Coronary artery (tissue), 2 donors: ENCODE measurements at regions not wholly inside any gene's neighbourhood (a gene's known extent, or its start where the extent isn't known, plus 50 kb on each side); places are given as distances from the start of the nearest gene placed in this dataset.

Experiments
- DNase-seq: peaks from one replicate; pipeline ENCODE4 v3.0.0-alpha.2; 2017; ENCODE audit warnings: low spot score
- H3K27ac ChIP-seq, 2 donors: fragments of 200-600 bp; sonication (generic); one replicate each; pipeline ENCODE4 v1.5.1; 2016 to 2019
- H3K4me3 ChIP-seq: fragments of 200-600 bp; sonication (generic); 2 replicates; pipeline ENCODE4 v1.5.1; 2016; ENCODE audit warnings: mild to moderate bottlenecking, moderate library complexity
- CTCF ChIP-seq: fragments of 200-600 bp; sonication (generic); IDR thresholded peaks from one replicate; pipeline ENCODE4 v1.5.1; 2019; ENCODE audit warnings: antibody characterized with exemption

- H3K27ac ChIP-seq = no peak overlapping the region
- no peak for DNase-seq
- H3K4me3 ChIP-seq = no peak overlapping the region
- TF ChIP-seq CTCF = no peak
Measured at GRCh38 chr2:152870239-152870638, 151.8 kb downstream of the ARL6IP6 start.

- Histone ChIP-seq H3K27ac (no peak overlapping the region), H3K4me3 (no peak overlapping the region)
- TF ChIP-seq CTCF = no peak
- DNase-seq = no peak
Measured at GRCh38 chr2:152867397-152867796, 149.0 kb downstream of the ARL6IP6 start.

GRCh38 chr2:152864601-152865149 is 146.3 kb downstream of the ARL6IP6 start:
- no peak for DNase-seq
- no peak overlapping the region for H3K4me3 ChIP-seq
- no peak for TF ChIP-seq CTCF
- H3K27ac ChIP-seq = no peak overlapping the region

- no peak overlapping the region for H3K27ac ChIP-seq
- H3K4me3 ChIP-seq = no peak overlapping the region
- no peak for TF ChIP-seq CTCF
- no peak for DNase-seq
Measured at GRCh38 chr2:152863826-152864225, 145.4 kb downstream of the ARL6IP6 start.

GRCh38 chr2:152861349-152861942 is 143.0 kb downstream of the ARL6IP6 start:
- no peak overlapping the region for H3K4me3 ChIP-seq
- TF ChIP-seq CTCF = peak; percentile 19
- DNase-seq = no peak
- H3K27ac ChIP-seq = no peak overlapping the region

- DNase-seq = no peak
- no peak for TF ChIP-seq CTCF
- Histone ChIP-seq H3K27ac (no peak overlapping the region), H3K4me3 (no peak overlapping the region)
Measured at GRCh38 chr2:152858594-152859265, 140.3 kb downstream of the ARL6IP6 start.
